ENCODE measurements at regions not wholly inside any gene's neighbourhood (a gene's known extent, or its start where the extent isn't known, plus 50 kb on each side); places are given as distances from the start of the nearest gene placed in this dataset.
"Not testable (repeated sequence)": the region's sequence is repeated elsewhere in the genome, so short reads cannot be mapped to it uniquely, and the experiment has no call there.

DNA sequence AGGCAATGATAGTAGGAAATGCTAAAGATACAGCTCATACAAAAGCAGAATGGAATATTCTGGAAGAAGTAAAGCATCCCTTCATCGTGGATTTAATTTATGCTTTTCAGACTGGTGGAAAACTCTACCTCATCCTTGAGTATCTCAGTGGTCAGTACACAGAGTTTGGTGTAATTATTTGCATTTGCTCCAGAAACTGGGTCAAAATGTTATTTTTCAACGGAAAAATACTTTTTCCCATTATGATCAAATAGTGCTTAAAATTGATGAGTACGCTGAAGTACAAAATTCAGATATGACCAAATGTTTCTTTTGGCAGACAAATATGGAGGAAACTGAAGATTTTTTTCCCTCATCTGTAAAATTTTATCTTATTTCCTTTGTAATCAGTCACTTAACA is 137.0 kb downstream of the CDRT15L2 start:
- H3K27ac ChIP-seq (ENCODE audit: control insufficient read depth, insufficient read depth); H3K27me3 ChIP-seq (replicated peaks in 1 of 2; ENCODE audit: control insufficient read depth in 2 of 2, insufficient read depth in 2 of 2, low read length in 1 of 2); H3K9ac ChIP-seq (ENCODE audit: control insufficient read depth, insufficient read depth, low read length); H3K4me3 ChIP-seq; H3K9me3 ChIP-seq (replicated peaks; ENCODE audit: control insufficient read depth, insufficient read depth, low read length); DNase-seq (ENCODE audit: low read depth, low spot score); in situ Hi-C loops (cut with MboI); H3K79me2 ChIP-seq (ENCODE audit: control insufficient read depth, insufficient read depth, low read length); SMC1A ChIA-PET (ENCODE audit: uncharacterized antibody, unreplicated experiment); CTCF ChIA-PET; POLR2A ChIA-PET; H4K20me1 ChIP-seq (ENCODE audit: control insufficient read depth, insufficient read depth); FAIRE-seq; intact Hi-C loops (cut with micrococcal nuclease; ENCODE audit: unreplicated experiment); H3K36me3 ChIP-seq (ENCODE audit: control insufficient read depth in 2 of 2, insufficient read depth in 2 of 2, low read length in 1 of 2); H3K4me2 ChIP-seq (ENCODE audit: control insufficient read depth, insufficient read depth); H3K4me1 ChIP-seq (ENCODE audit: control insufficient read depth, insufficient read depth, low read length); H2AFZ ChIP-seq (ENCODE audit: control insufficient read depth, low read depth, low read length); RAD21 ChIA-PET (ENCODE audit: unreplicated experiment); ATAC-seq; BruUV-seq (replicated peaks): not testable (repeated sequence)
- WGBS (ENCODE audit: insufficient coverage, insufficient replicate concordance, low lambda C conversion rate, missing lambda C conversion rate) = 50% methylated on average over 3 of the region's 3 CpGs

DNA sequence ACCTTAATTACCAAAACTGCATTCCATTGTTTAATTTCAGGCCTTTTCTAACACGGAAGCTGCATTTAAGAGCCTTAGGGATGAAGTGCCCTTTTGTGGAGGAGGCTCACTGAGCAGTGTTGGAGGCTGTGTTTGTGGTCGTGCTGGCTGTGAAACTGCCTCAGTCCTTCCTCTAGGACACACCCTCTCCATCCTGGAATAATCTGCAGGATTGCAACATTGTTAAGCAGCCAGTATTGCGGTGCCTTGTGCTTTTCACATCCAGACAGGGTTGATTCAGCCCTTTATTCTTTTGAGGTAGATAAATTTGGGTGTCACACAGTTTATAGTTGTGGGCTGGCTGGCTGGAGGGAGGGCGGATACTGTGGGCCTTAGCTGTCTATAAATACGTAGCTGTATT is 141.6 kb downstream of the CDRT15L2 start:
- no peak for TF ChIP-seq MTA3 (IDR thresholded peaks at IDR 0.05; ENCODE audit: borderline replicate concordance, low read length)
- TF ChIP-seq SUPT20H (IDR thresholded peaks at IDR 0.05; ENCODE audit: borderline replicate concordance, control insufficient read depth, low read depth, low read length) = no peak
- TF ChIP-seq BCL11A (IDR thresholded peaks at IDR 0.05; ENCODE audit: low read depth, low read length) = no peak
- TF ChIP-seq, protein P1, sequence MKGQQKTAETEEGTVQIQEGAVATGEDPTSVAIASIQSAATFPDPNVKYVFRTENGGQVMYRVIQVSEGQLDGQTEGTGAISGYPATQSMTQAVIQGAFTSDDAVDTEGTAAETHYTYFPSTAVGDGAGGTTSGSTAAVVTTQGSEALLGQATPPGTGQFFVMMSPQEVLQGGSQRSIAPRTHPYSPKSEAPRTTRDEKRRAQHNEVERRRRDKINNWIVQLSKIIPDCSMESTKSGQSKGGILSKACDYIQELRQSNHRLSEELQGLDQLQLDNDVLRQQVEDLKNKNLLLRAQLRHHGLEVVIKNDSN (IDR thresholded peaks at IDR 0.05; ENCODE audit: borderline replicate concordance, extremely low read length, insufficient read depth, low read depth, low read length) = no peak
- no peak for TF ChIP-seq CREB1 (IDR thresholded peaks at IDR 0.05; ENCODE audit: low read depth)
- TF ChIP-seq ATF7 (IDR thresholded peaks at IDR 0.05; ENCODE audit: low read depth) = no peak
- no peak for TF ChIP-seq FOXM1 (IDR thresholded peaks at IDR 0.05; ENCODE audit: low read depth, low read length)
- TF ChIP-seq POU2F2 (IDR thresholded peaks at IDR 0.05; ENCODE audit: borderline replicate concordance, low read depth, low read length) = no peak
- no peak for TF ChIP-seq JUNB (IDR thresholded peaks at IDR 0.05)
- ATAC-seq = no peak
- Histone ChIP-seq H3K9me3 (replicated peaks; ENCODE audit: control insufficient read depth, insufficient read depth, low read length) (no peaks in the 10 kb centered on the region), H3K27ac (ENCODE audit: control insufficient read depth, insufficient read depth) (no peak overlapping the region), H3K36me3 (ENCODE audit: control insufficient read depth in 2 of 2, insufficient read depth in 2 of 2, low read length in 1 of 2) (no peaks in the 10 kb centered on the region), H4K20me1 (ENCODE audit: control insufficient read depth, insufficient read depth) (no peaks in the 10 kb centered on the region), H3K4me1 (ENCODE audit: control insufficient read depth, insufficient read depth, low read length) (no peaks in the 10 kb centered on the region), H3K27me3 (replicated peaks in 1 of 2; ENCODE audit: control insufficient read depth in 2 of 2, insufficient read depth in 2 of 2, low read length in 1 of 2) (no peaks in the 10 kb centered on the region), H2AFZ (ENCODE audit: control insufficient read depth, low read depth, low read length) (no peak overlapping the region), H3K79me2 (ENCODE audit: control insufficient read depth, insufficient read depth, low read length) (no peaks in the 10 kb centered on the region), H3K9ac (ENCODE audit: control insufficient read depth, insufficient read depth, low read length) (no peak overlapping the region), H3K4me3 (no peak overlapping the region), H3K4me2 (ENCODE audit: control insufficient read depth, insufficient read depth) (no peak overlapping the region)
- in situ Hi-C loops (cut with MboI) (no loop called here), intact Hi-C loops (cut with micrococcal nuclease; ENCODE audit: unreplicated experiment) (no loop called here)
- 22% methylated on average over 5 of the region's 5 CpGs for WGBS (ENCODE audit: insufficient coverage, insufficient replicate concordance, low lambda C conversion rate, missing lambda C conversion rate)
- POLR2A ChIA-PET = no interaction called here
- CTCF ChIA-PET = no interaction called here
- DNase-seq (ENCODE audit: low read depth, low spot score) = no peak
- BruUV-seq (replicated peaks) = no TSS peak
- SMC1A ChIA-PET (ENCODE audit: uncharacterized antibody, unreplicated experiment) = no interaction called here
- no peak for FAIRE-seq
- RAD21 ChIA-PET (ENCODE audit: unreplicated experiment) = no interaction called here

DNA sequence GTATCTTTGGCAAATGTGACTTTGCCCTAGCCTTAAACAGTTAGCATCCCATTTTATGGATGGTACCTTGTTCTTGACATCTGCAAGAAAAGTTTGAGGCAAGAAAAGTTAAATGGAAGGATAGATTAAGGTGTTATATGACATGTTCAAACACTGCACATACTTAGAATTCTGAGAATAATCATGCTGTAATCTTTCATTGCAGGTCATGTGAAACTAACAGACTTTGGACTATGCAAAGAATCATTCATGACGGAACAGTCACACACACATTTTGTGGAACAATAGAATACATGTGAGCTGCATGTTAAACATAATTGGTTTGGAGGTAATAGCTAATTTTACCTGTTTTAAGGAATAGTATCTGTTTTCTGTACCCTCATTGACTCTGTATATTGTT is 144.9 kb downstream of the CDRT15L2 start:
- SMC1A ChIA-PET (ENCODE audit: uncharacterized antibody, unreplicated experiment) = interaction anchor here (0.7 to 1.1 kb wide), 2 partner anchors 18 to 21 kb away, joined by 3 read pairs; no protein-coding TSS in a partner anchor
- ATAC-seq; H3K9me3 ChIP-seq (replicated peaks; ENCODE audit: control insufficient read depth, insufficient read depth, low read length); H3K79me2 ChIP-seq (ENCODE audit: control insufficient read depth, insufficient read depth, low read length); H3K4me2 ChIP-seq (ENCODE audit: control insufficient read depth, insufficient read depth); intact Hi-C loops (cut with micrococcal nuclease; ENCODE audit: unreplicated experiment); FAIRE-seq; H3K9ac ChIP-seq (ENCODE audit: control insufficient read depth, insufficient read depth, low read length); BruUV-seq (replicated peaks); H4K20me1 ChIP-seq (ENCODE audit: control insufficient read depth, insufficient read depth); H3K27ac ChIP-seq (ENCODE audit: control insufficient read depth, insufficient read depth); H3K4me1 ChIP-seq (ENCODE audit: control insufficient read depth, insufficient read depth, low read length); H3K4me3 ChIP-seq; H3K36me3 ChIP-seq (ENCODE audit: control insufficient read depth in 2 of 2, insufficient read depth in 2 of 2, low read length in 1 of 2); H2AFZ ChIP-seq (ENCODE audit: control insufficient read depth, low read depth, low read length); in situ Hi-C loops (cut with MboI); CTCF ChIA-PET; H3K27me3 ChIP-seq (replicated peaks in 1 of 2; ENCODE audit: control insufficient read depth in 2 of 2, insufficient read depth in 2 of 2, low read length in 1 of 2); RAD21 ChIA-PET (ENCODE audit: unreplicated experiment); POLR2A ChIA-PET; DNase-seq (ENCODE audit: low read depth, low spot score): not testable (repeated sequence)
- WGBS (ENCODE audit: insufficient coverage, insufficient replicate concordance, low lambda C conversion rate, missing lambda C conversion rate) = 90% methylated on average over 1 of the region's 1 CpG

All from GM12878 (cell line).